H1 (cell line): ENCODE measurements at regions not wholly inside any gene's neighbourhood (a gene's known extent, or its start where the extent isn't known, plus 50 kb on each side); places are given as distances from the start of the nearest gene placed in this dataset.

Source experiments
- CTCF ChIA-PET: fragments of 300-600 bp; sonication (Branson Sonifier 250); formaldehyde crosslinking; loops from one replicate; lab custom pipeline; 2021; ENCODE audit not compliant: partially characterized antibody; lab: Charles Lee
- POLR2A ChIA-PET: fragments of 300-600 bp; sonication (Branson Sonifier 250); formaldehyde crosslinking; loops from one replicate; lab custom pipeline; 2021; ENCODE audit warnings: inconsistent platforms; ENCODE audit not compliant: partially characterized antibody; lab: Charles Lee
- DNase-seq, 2 experiments: peaks; one replicate each; pipeline versions ENCODE4 v3.0.0 to v3.0.0-alpha.2; 2010 to 2022; ENCODE audit warnings: low spot score in 2 of 2, low read depth in 1 of 2, mixed read lengths in 1 of 2
- FAIRE-seq: peaks from 2 replicates; lab custom pipeline; 2011; peaks lifted over from hg19 to GRCh38; lab: Jason Lieb, UNC
- H2AFZ ChIP-seq: 2 replicates; pipeline ENCODE4 v1.8.1; 2012; ENCODE audit warnings: low read length, inconsistent platforms
- H2AK5ac ChIP-seq: 2 replicates; pipeline ENCODE4 v1.6.1; 2013; ENCODE audit warnings: low read depth, low read length
- H2BK120ac ChIP-seq: replicated peaks from 2 replicates; pipeline ENCODE3; 2013; ENCODE audit warnings: low read depth, low read length, inconsistent platforms
- H2BK12ac ChIP-seq: 2 replicates; pipeline ENCODE4 v1.6.1; 2013; ENCODE audit warnings: low read depth, low read length
- H2BK15ac ChIP-seq: 2 replicates; pipeline ENCODE4 v1.6.1; 2013; ENCODE audit warnings: low read length
- H2BK20ac ChIP-seq: 2 replicates; pipeline ENCODE4 v1.6.1; 2013; ENCODE audit warnings: low read length
- H2BK5ac ChIP-seq: 2 replicates; pipeline ENCODE4 v1.6.1; 2013; ENCODE audit warnings: low read depth, low read length
- H3K14ac ChIP-seq: 2 replicates; pipeline ENCODE4 v1.6.1; 2013; ENCODE audit warnings: inconsistent platforms; ENCODE audit not compliant: insufficient read length
- H3K18ac ChIP-seq: 2 replicates; pipeline ENCODE4 v1.6.1; 2013; ENCODE audit warnings: low read length; ENCODE audit errors: extremely low read depth
- H3K23ac ChIP-seq: 2 replicates; pipeline ENCODE4 v1.6.1; 2013; ENCODE audit warnings: inconsistent platforms; ENCODE audit not compliant: insufficient read length
- H3K23me2 ChIP-seq: 2 replicates; pipeline ENCODE4 v1.6.1; 2013; ENCODE audit warnings: low read depth, low read length
- H3K27ac ChIP-seq: 2 replicates; pipeline ENCODE4 v1.6.1; 2011; ENCODE audit warnings: low read depth, low read length, inconsistent platforms
- H3K27me3 ChIP-seq, 4 experiments: replicated peaks in 1 of 4; 1 replicate in 1 of 4; 2 replicates in 3 of 4; pipeline versions ENCODE4 v1.6.1 to v1.8.1; 2011 to 2013; ENCODE audit warnings: low read length in 3 of 4, mild to moderate bottlenecking in 3 of 4, inconsistent platforms in 2 of 4, mixed read lengths in 2 of 4, moderate library complexity in 1 of 4; ENCODE audit not compliant: control insufficient read depth in 3 of 4, insufficient read depth in 3 of 4; ENCODE audit errors: extremely low read depth in 1 of 4
- H3K36me3 ChIP-seq, 4 experiments: 2 replicates each; pipeline versions ENCODE4 v1.6.1 to v1.8.1; 2011 to 2013; ENCODE audit warnings: mild to moderate bottlenecking in 4 of 4, low read length in 3 of 4, moderate library complexity in 2 of 4, control low read depth in 1 of 4, inconsistent platforms in 1 of 4; ENCODE audit not compliant: insufficient read depth in 4 of 4, control insufficient read depth in 2 of 4
- H3K4ac ChIP-seq: replicated peaks from 2 replicates; pipeline ENCODE3; 2013; ENCODE audit warnings: low read length, low read depth, mixed read lengths, inconsistent platforms; ENCODE audit not compliant: insufficient read length
- H3K4me1 ChIP-seq, 4 experiments: replicated peaks in 1 of 4; 1 replicate in 1 of 4; 2 replicates in 3 of 4; pipeline versions ENCODE4 v1.6.1 to v1.8.1; 2011 to 2013; ENCODE audit warnings: low read length in 3 of 4, inconsistent platforms in 2 of 4, mixed read lengths in 1 of 4; ENCODE audit not compliant: insufficient read depth in 4 of 4, control insufficient read depth in 3 of 4
- H3K4me2 ChIP-seq, 2 experiments: 2 replicates each; pipeline versions ENCODE4 v1.6.1 to v1.8.1; 2011 to 2013; ENCODE audit warnings: low read depth in 2 of 2, low read length in 2 of 2, control low read depth in 1 of 2, inconsistent platforms in 1 of 2, mild to moderate bottlenecking in 1 of 2; ENCODE audit not compliant: insufficient read depth in 1 of 2
- H3K4me3 ChIP-seq, 4 experiments: fragments of 200-600, 300-600 bp in 1 of 4; sonication (generic), shearing (Covaris generic), sonication (Bioruptor Twin) in 1 of 4; 2 replicates each; pipeline versions ENCODE4 v1.5.1 to v1.8.1; 2011 to 2016; ENCODE audit warnings: low read length in 4 of 4, low read depth in 3 of 4, control low read depth in 2 of 4, inconsistent platforms in 2 of 4, mild to moderate bottlenecking in 2 of 4, mixed read lengths in 1 of 4, moderate library complexity in 1 of 4; ENCODE audit not compliant: insufficient read depth in 2 of 4; ENCODE audit errors: extremely low read depth in 1 of 4
- H3K56ac ChIP-seq: replicated peaks from 2 replicates; pipeline ENCODE3; 2013; ENCODE audit warnings: low read depth, mild to moderate bottlenecking, mixed read lengths, low read length, inconsistent platforms; ENCODE audit not compliant: insufficient read length
- H3K79me1 ChIP-seq: 2 replicates; pipeline ENCODE4 v1.6.1; 2013; ENCODE audit warnings: low read depth, low read length, control low read depth
- H3K79me2 ChIP-seq, 2 experiments: 2 replicates each; pipeline versions ENCODE4 v1.6.1 to v1.8.1; 2012 to 2013; ENCODE audit warnings: low read length in 2 of 2, mild to moderate bottlenecking in 2 of 2, inconsistent platforms in 1 of 2; ENCODE audit not compliant: insufficient read depth in 2 of 2, control insufficient read depth in 1 of 2
- H3K9ac ChIP-seq, 4 experiments: replicated peaks in 1 of 4; 1 replicate in 1 of 4; 2 replicates in 3 of 4; pipeline versions ENCODE4 v1.6.1 to v1.8.1; 2011 to 2013; ENCODE audit warnings: low read depth in 3 of 4, low read length in 3 of 4, control low read depth in 2 of 4, mild to moderate bottlenecking in 2 of 4, moderate library complexity in 2 of 4, inconsistent platforms in 1 of 4; ENCODE audit errors: extremely low read depth in 1 of 4
- H3K9me3 ChIP-seq, 2 experiments: 2 replicates each; pipeline versions ENCODE4 v1.6.1 to v1.8.1; 2012 to 2013; ENCODE audit warnings: mild to moderate bottlenecking in 2 of 2, moderate library complexity in 2 of 2, control low read depth in 1 of 2, inconsistent platforms in 1 of 2, low read depth in 1 of 2, low read length in 1 of 2, mixed read lengths in 1 of 2; ENCODE audit not compliant: insufficient read depth in 2 of 2
- H4K20me1 ChIP-seq, 2 experiments: replicated peaks in 1 of 2; 2 replicates each; pipeline versions ENCODE3 to v1.8.1; 2011 to 2013; ENCODE audit warnings: inconsistent platforms in 2 of 2, low read length in 2 of 2, mild to moderate bottlenecking in 1 of 2; ENCODE audit not compliant: insufficient read depth in 2 of 2, control insufficient read depth in 1 of 2
- H4K5ac ChIP-seq: 2 replicates; pipeline ENCODE4 v1.6.1; 2013; ENCODE audit warnings: low read length, low read depth, mixed read lengths, inconsistent platforms; ENCODE audit not compliant: insufficient read length
- H4K8ac ChIP-seq: 2 replicates; pipeline ENCODE4 v1.8.0; 2013; ENCODE audit warnings: mild to moderate bottlenecking, moderate library complexity, low read length, inconsistent platforms; ENCODE audit not compliant: insufficient read depth; ENCODE audit errors: extremely low read depth
- H4K91ac ChIP-seq: replicated peaks from 2 replicates; pipeline ENCODE3; 2013; ENCODE audit warnings: low read length, mixed read lengths, inconsistent platforms; ENCODE audit not compliant: insufficient read length
- CHD1 ChIP-seq: IDR thresholded peaks from 2 replicates; pipeline ENCODE4 v1.6.1; 2012; ENCODE audit warnings: low read depth, low read length, improper control_type of control experiment
- CTBP2 ChIP-seq: IDR thresholded peaks from 2 replicates; pipeline ENCODE4 v1.7.0; 2011; ENCODE audit warnings: borderline replicate concordance, mild to moderate bottlenecking, moderate library complexity, mixed read lengths, low read length; ENCODE audit not compliant: insufficient read depth, insufficient read length
- EGR1 ChIP-seq: IDR thresholded peaks from 2 replicates; pipeline ENCODE4 v1.6.1; 2011; ENCODE audit warnings: low read depth, low read length, borderline replicate concordance
- EZH2 ChIP-seq: fragments of 200-600 bp; sonication (generic); IDR thresholded peaks from 2 replicates; pipeline ENCODE4 v1.7.1; 2012; ENCODE audit warnings: low read depth, mild to moderate bottlenecking, moderate library complexity, low read length, inconsistent platforms; ENCODE audit not compliant: severe bottlenecking
- GABPA ChIP-seq: IDR thresholded peaks from 2 replicates; pipeline ENCODE4 v1.6.1; 2011; ENCODE audit warnings: mild to moderate bottlenecking, low read length, moderate library complexity, borderline replicate concordance; ENCODE audit not compliant: insufficient read depth
- JUND ChIP-seq: IDR thresholded peaks from 2 replicates; pipeline ENCODE4 v1.6.1; 2011; ENCODE audit warnings: mild to moderate bottlenecking, improper control_type of control experiment, low read length
- KDM4A ChIP-seq: IDR thresholded peaks from one replicate; pipeline ENCODE4 v1.7.1; 2012; ENCODE audit warnings: low read depth, mild to moderate bottlenecking, moderate library complexity, low read length, inconsistent platforms; ENCODE audit not compliant: severe bottlenecking
- NRF1 ChIP-seq: IDR thresholded peaks from 2 replicates; pipeline ENCODE4 v1.6.1; 2011; ENCODE audit warnings: mild to moderate bottlenecking, low read depth, low read length, improper control_type of control experiment
- RFX5 ChIP-seq: IDR thresholded peaks from 2 replicates; pipeline ENCODE4 v1.6.1; 2011; ENCODE audit warnings: low read depth, low read length, improper control_type of control experiment, borderline replicate concordance
- RXRA ChIP-seq: IDR thresholded peaks from 2 replicates; pipeline ENCODE4 v1.6.1; 2011; ENCODE audit warnings: low read depth, mild to moderate bottlenecking, low read length, moderate library complexity; ENCODE audit not compliant: insufficient read depth
- SP1 ChIP-seq: IDR thresholded peaks from 2 replicates; pipeline ENCODE4 v1.6.1; 2011; ENCODE audit warnings: low read depth, low read length
- TAF7 ChIP-seq: optimal IDR thresholded peaks from 2 replicates; pipeline ENCODE3; 2011; ENCODE audit warnings: low read depth, mild to moderate bottlenecking, inconsistent platforms, low read length, moderate library complexity, borderline replicate concordance
- WGBS, 2 experiments: shearing (Covaris generic) in 1 of 2; methylation state at CpG; one replicate each; pipeline versions ENCODE4 v1.1.6 to v1.1.7; 2013 to 2015; ENCODE audit warnings: low lambda C conversion rate in 2 of 2, mixed read lengths in 2 of 2, inconsistent platforms in 1 of 2, low coverage in 1 of 2, missing lambda C conversion rate in 1 of 2; ENCODE audit not compliant: insufficient replicate concordance in 2 of 2, insufficient coverage in 1 of 2, insufficient read length in 1 of 2; ENCODE audit errors: extremely low coverage in 1 of 2, missing lambda C conversion rate in 1 of 2; 5-methylcytosine and 5-hydroxymethylcytosine counted together
- TF ChIP-seq, protein P1 (sequence below): IDR thresholded peaks from 2 replicates; pipeline ENCODE4 v1.6.1; 2012; ENCODE audit warnings: inconsistent platforms

- no peak overlapping the region for H2BK12ac ChIP-seq
- H3K23me2 ChIP-seq, result no peaks in the 10 kb centered on the region
- no peaks in the 10 kb centered on the region for H3K4me1 ChIP-seq
- H3K14ac ChIP-seq, result no peak overlapping the region
- no peak overlapping the region for H2BK20ac ChIP-seq
- no peak overlapping the region for H4K8ac ChIP-seq
- H3K56ac ChIP-seq, result no peak overlapping the region
- no peaks in the 10 kb centered on the region for H4K20me1 ChIP-seq
- no peaks in the 10 kb centered on the region for H3K9me3 ChIP-seq
- H3K79me1 ChIP-seq, result no peaks in the 10 kb centered on the region
- CTCF ChIA-PET, result interaction anchor here (0.6 kb wide), 2 partner anchors 169 to 391 kb away, joined by 3 read pairs; no protein-coding TSS in a partner anchor
- no peak overlapping the region for H2AK5ac ChIP-seq
- H2BK15ac ChIP-seq, result no peak overlapping the region
- H3K4me3 ChIP-seq, result no peak overlapping the region
- no peak overlapping the region for H2AFZ ChIP-seq
- no peak overlapping the region for H4K5ac ChIP-seq
- H3K27ac ChIP-seq, result no peak overlapping the region
- H3K4ac ChIP-seq, result no peak overlapping the region
- H2BK5ac ChIP-seq, result no peak overlapping the region
- FAIRE-seq (no peak), DNase-seq (no peak)
- H2BK120ac ChIP-seq, result no peak overlapping the region
- no peaks in the 10 kb centered on the region for H3K79me2 ChIP-seq
- H3K9ac ChIP-seq, result no peak overlapping the region
- WGBS, 2 experiments, result 90% methylated on average over 8 of the region's 8 CpGs; no CpG with 5 or more reads in 1 of the 2 experiments
- H3K23ac ChIP-seq, result no peak overlapping the region
- POLR2A ChIA-PET, result no interaction called here
- H4K91ac ChIP-seq, result no peak overlapping the region
- no peak overlapping the region for H3K4me2 ChIP-seq
- no peaks in the 10 kb centered on the region for H3K27me3 ChIP-seq
- H3K18ac ChIP-seq, result no peak overlapping the region
- H3K36me3 ChIP-seq, result no peaks in the 10 kb centered on the region
- TF ChIP-seq KDM4A, result no peak
- TF ChIP-seq EGR1, result no peak
- TF ChIP-seq, protein P1, sequence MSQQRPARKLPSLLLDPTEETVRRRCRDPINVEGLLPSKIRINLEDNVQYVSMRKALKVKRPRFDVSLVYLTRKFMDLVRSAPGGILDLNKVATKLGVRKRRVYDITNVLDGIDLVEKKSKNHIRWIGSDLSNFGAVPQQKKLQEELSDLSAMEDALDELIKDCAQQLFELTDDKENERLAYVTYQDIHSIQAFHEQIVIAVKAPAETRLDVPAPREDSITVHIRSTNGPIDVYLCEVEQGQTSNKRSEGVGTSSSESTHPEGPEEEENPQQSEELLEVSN, result no peak
- TF ChIP-seq TAF7, result no peak
- no peak for TF ChIP-seq EZH2
- no peak for TF ChIP-seq CTBP2
- no peak for TF ChIP-seq CHD1
- no peak for TF ChIP-seq RXRA
- no peak for TF ChIP-seq SP1
- no peak for TF ChIP-seq NRF1
- TF ChIP-seq RFX5, result no peak
- no peak for TF ChIP-seq GABPA
- no peak for TF ChIP-seq JUND
Observed at GRCh38 chr21:15141261-15141970, 76.6 kb upstream of the NRIP1 start.
